ENCODE measurements at regions not wholly inside any gene's neighbourhood (a gene's known extent, or its start where the extent isn't known, plus 50 kb on each side); places are given as distances from the start of the nearest gene placed in this dataset.

DNA sequence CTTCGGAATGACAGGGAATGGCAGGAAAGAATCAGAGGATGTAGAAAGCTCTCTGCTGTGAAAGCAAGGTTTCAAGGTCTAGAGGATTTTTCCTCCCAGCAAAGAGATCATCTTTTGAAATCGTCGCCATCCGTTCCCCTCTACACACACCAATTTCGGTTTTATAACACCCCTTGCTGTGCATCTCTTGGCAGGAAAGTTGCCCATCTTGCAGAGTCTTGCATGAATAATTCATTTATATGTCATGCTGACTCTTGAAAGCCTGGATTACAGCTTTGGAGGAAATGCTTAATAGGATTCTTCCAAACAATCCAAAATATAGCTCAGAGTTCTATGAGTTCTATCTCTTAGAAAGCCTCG lies 262.7 kb downstream of the CHL1 start:
- intact Hi-C loops (cut with DNase I, micrococcal nuclease): no loop called here
- no peak for DNase-seq
- no peak for ATAC-seq

DNA sequence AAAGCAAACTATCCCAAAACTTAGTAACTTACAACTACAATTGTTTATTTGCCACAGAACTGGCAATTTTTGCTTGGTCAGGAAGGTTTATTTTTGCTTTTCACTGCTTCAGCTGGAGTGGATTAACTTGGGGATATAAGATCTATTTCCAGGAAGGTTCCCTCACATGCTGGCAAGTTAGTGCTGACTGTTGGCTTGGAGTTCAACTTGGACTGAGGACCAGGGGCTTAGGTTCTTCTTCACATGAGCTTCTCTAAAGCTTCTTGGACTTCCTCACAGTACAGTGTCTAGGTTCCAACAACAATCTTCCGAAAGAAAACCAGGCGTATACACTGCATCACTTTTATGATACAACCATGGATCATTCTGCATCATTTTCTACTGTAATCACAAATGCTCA lies 264.4 kb downstream of the CHL1 start:
- intact Hi-C loops (cut with DNase I, micrococcal nuclease): no loop called here
- ATAC-seq (no peak), DNase-seq (no peak)

GRCh38 chr3:462851-463250 lies 266.3 kb downstream of the CHL1 start:
- intact Hi-C loops (cut with DNase I, micrococcal nuclease): no loop called here
- DNase-seq (no peak), ATAC-seq (no peak)

DNA sequence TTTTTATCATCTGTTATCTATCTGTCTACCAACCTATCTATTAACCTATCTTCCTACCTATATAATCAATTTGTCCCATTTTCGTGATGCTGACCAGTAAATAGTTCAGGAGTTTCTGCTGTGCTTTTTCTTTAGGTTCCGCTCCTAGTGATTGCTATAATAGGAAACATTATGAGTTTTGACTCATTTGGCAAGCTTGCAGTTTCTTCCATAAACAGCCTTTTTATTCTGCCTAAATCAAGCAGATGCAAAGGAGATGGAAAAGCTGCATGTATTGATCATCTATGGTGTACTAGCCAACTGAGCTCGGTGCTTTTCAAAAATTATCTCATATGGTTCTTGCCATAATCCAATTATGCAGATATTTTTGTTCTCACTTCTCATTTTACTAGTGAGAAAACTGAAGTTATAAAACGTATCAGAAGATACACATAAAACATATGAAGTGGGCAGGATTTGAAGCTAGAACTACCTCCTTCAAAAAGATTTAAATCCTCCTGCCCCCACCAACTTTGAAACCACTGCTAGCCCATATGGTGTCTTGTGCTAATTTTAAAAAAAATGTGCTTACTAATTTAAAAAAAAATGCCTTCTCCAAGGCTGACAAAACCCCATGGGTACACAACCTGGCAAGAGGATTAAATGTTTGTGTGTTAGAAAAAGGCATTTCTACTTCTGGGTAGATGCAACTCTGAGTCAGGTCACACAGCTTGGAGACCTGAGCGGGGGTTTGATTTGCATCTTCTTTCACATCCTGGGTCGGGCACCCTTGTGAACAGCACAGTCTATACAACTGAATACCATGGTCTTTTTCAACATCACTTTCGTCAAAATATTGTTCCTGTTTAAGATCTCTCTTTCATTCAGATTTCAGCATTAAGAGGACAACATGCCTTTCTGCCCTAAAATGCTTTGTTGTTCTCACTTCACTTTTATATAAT lies 267.0 kb downstream of the CHL1 start:
- intact Hi-C loops (cut with DNase I, micrococcal nuclease): no loop called here

DNA sequence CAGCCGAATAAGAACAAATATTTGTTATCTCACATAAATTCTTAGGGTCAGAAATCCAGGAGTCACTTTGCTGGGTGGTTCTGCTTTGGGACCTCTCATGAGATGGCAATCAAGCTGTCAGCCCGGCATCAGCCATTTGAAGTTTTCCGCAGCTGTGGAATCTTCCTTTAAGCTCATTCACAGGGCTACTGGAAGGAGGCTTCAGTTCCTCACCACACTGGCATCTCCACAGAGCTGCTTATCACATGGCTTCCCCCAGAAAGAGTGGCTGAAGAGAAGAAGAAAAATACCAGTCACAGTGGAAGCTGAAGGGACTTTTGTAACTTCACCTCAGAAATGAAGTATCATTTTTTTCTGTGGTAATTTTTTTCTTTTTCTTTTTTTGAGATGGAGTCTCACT lies 267.7 kb downstream of the CHL1 start:
- no peak for DNase-seq
- ATAC-seq: no peak
- intact Hi-C loops (cut with DNase I, micrococcal nuclease): no loop called here

More for the DNA sequence above, 267.0 kb downstream of the CHL1 start:
- ATAC-seq (no peak), DNase-seq (no peak)

DNA sequence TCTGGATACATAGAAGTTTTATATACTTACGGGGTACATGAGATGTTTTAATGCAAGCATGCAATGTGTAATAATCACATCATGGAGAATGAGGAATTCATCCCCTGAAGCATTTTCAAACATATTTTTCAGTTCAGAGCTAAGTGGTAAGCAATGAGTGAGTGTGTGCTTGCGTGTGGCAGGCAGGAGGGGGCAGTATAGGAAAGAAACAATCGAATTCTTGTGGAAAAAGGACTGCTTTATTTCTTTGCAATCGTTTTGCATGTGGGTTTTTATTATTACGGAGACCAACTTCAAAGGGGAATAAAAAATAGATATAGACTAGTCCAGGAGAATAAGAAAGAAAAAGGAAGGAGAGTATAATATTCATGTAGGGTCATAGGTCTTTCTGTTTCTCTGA lies 271.6 kb downstream of the CHL1 start:
- no peak for ATAC-seq
- intact Hi-C loops (cut with DNase I, micrococcal nuclease): no loop called here
- DNase-seq: no peak

DNA sequence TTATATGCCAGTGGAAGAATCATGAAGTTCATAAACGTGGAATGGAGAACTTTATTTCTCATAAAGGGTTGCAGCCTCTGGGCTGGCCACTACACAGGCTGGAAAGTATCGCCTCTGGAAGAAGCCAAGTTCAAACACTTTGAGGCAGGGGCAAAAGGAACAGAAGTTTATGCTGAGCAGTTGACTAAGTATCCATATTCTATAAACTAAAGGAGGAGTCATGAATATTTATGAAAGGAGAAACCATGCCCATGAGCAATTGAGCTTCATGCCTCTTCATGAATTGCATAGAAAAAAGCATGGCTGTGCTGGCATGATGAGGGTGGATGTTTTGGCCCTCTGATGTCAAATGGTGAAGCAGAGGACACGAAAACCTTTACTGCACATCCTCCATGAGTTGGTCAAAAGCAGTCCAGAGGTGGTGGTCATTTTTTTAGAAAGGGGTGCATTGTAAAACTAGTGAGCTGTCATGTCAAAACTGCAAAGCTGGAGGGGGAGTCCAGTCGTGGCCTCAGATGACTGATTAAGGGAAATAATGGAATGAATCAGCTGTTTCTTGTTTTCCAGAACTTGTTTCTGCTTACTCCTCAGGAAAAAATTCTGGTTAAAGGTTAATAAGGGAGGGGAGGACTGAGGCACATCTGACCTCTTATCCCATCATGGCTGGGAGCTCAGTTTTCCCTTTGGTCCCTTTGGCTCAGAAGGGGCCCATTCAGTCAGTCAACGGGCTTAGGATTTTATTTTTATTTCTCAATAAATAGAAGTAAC lies 276.7 kb downstream of the CHL1 start:
- intact Hi-C loops (cut with DNase I, micrococcal nuclease): no loop called here
- DNase-seq: no peak
- ATAC-seq: no peak

DNA sequence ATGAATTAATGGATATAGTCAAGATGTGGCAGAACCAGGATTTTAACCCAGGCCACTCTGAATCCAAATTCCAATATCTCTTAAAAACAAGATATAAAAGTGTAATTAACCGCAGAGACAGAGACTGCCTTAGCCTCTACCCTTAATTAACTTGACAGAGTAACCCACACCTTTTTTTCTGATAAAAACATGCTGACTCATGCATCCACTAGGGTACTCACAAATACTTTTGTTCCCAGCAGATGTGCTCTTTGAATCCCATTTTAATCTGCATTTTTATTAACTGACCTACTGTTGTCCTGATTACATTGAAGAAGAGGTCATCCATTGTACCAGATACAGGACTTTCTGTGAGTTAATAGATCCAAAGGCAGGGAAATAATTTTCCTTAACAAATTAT lies 278.3 kb downstream of the CHL1 start:
- intact Hi-C loops (cut with DNase I, micrococcal nuclease): no loop called here
- DNase-seq: no peak
- ATAC-seq: no peak

GRCh38 chr3:480070-480469 lies 283.5 kb downstream of the CHL1 start:
- DNase-seq (no peak), ATAC-seq (no peak)
- intact Hi-C loops (cut with DNase I, micrococcal nuclease): no loop called here

- no peak for DNase-seq
- ATAC-seq: no peak
- intact Hi-C loops (cut with DNase I, micrococcal nuclease): no loop called here
Observed at GRCh38 chr3:481111-481510, 284.5 kb downstream of the CHL1 start.

- ATAC-seq: no peak
- DNase-seq: no peak
- intact Hi-C loops (cut with DNase I, micrococcal nuclease): no loop called here
Observed at GRCh38 chr3:481680-482079, 285.1 kb downstream of the CHL1 start.

DNA sequence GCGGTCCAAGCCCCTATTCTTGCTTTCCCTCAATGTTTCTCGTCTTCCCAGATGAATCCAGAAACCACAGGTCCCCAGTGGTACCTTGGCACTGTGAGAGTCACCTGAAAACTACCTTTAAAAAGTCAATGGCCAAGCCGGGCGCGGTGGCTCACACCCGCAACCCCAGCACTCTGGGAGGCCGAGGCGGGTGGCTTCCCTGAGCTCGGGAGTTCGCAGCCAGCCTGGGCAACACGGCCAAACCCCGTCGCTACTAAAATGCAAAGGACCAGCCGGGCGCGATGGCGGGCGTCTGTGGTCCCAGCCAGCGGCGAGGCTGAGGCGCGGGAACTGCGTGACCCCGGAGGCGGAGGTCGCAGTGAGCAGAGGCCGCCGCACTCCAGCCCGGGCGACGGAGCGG lies 285.9 kb downstream of the CHL1 start:
- intact Hi-C loops (cut with DNase I, micrococcal nuclease): no loop called here
- ATAC-seq: no peak
- DNase-seq: no peak

DNA sequence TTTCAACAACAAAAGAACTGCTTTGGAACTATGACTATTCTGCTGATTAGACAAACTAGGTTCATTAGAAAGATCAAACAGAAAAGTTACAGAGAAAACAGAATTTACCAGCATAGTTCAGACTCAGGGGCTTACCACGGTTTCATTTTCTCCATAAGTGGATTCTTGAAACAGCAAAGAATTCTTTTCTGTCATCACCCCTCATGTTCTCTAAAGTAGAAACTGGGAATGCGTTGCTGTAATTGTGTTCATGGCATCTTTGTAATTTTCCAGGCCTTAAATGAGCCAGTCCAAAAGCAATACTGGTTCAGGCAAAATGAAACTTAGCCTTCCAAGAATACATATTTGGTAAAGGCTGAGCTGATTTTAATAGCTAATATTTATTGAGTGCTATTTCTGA lies 287.8 kb downstream of the CHL1 start:
- intact Hi-C loops (cut with DNase I, micrococcal nuclease): no loop called here
- no peak for DNase-seq
- ATAC-seq: no peak

- no peak for DNase-seq
- no peak for ATAC-seq
- intact Hi-C loops (cut with DNase I, micrococcal nuclease): no loop called here
Observed at GRCh38 chr3:487614-488013, 291.1 kb downstream of the CHL1 start.

GRCh38 chr3:492586-493316 lies 296.2 kb downstream of the CHL1 start:
- no peak for DNase-seq
- no peak for ATAC-seq
- intact Hi-C loops (cut with DNase I, micrococcal nuclease): no loop called here

DNA sequence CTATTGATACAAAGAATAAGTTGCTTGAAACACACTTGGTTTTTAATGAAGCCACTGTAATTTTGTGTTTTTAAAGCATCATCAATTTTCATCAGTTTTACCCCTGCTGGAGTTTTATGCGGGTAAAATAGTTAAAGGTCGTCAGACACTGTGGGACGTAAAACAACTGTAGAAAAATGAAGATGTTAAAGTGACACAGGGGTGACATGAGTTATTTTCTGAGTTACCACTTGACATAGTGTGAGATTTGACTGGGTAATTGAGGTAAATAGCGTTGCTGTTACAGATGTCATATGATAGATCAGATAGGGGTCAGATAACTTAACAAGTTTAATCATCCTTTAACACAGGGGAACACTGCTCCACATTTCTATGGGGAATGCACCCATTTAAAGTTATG lies 297.6 kb downstream of the CHL1 start:
- intact Hi-C loops (cut with DNase I, micrococcal nuclease): no loop called here
- no peak for DNase-seq
- no peak for ATAC-seq

DNA sequence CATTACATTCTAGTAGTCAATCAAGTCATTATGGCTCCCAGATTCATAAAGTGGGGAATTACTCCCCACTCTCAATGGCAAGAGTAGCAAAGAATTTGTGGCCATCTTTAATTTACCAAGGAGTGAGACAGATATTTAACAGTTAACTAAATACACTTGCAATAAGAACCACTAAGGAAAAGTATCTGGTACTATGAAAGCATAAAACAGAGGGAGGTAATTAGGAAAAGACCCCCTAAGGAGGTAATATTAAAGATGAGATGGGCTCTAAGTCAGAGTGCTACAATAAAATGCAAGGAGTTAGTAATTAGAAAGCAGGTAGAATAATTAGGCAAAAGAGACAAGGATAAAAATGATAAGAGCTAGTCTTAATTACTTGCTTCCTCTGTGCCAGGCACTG lies 301.9 kb downstream of the CHL1 start:
- ATAC-seq (no peak), DNase-seq (no peak)
- intact Hi-C loops (cut with DNase I, micrococcal nuclease): no loop called here

GRCh38 chr3:499001-499761 lies 302.6 kb downstream of the CHL1 start:
- ATAC-seq (no peak), DNase-seq (no peak)
- intact Hi-C loops (cut with DNase I, micrococcal nuclease): no loop called here

DNA sequence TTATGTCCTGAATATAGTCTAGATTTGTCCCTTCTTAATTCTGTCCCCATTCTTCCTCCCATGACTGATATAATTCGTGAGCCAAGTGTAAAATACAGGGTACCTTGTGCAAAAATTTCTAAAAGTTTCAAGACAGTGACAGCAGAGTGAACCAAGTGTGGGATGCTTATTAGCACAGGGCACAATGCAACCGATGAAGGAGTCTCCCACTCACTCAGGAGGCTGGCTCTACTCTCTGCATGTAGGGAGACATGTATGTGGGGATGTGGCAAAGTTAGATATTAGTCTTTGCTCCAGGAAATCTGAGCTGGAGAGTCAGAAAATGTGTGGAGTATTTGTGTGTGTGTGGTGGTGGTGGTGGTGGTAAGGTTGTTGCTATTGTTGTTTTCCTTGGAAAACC lies 305.9 kb downstream of the CHL1 start:
- DNase-seq (no peak), ATAC-seq (no peak)
- intact Hi-C loops (cut with DNase I, micrococcal nuclease): no loop called here
